ENCODE measurements at regions not wholly inside any gene's neighbourhood (a gene's known extent, or its start where the extent isn't known, plus 50 kb on each side); places are given as distances from the start of the nearest gene placed in this dataset.

DNA sequence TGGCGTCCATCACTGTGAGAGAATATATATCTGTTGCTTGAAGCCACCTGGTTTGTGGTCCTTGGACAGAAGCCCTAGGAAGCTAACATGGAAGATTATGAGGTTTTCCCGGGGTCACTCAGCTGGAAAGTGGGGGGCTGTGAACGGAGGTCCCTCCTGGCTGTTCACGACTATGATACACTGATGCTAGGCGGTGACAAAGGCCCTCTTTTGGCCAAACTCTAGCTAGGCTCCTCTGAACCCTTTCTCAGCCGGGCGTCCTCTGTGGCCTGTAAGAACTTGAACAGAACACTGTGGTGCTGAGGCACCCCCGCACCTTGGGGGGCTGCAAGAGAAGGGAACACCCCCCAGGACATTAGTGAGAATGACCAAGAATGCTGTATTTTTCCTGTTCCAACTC, 164.6 kb downstream of the TFCP2L1 start:
- DNase-seq: no peak

DNA sequence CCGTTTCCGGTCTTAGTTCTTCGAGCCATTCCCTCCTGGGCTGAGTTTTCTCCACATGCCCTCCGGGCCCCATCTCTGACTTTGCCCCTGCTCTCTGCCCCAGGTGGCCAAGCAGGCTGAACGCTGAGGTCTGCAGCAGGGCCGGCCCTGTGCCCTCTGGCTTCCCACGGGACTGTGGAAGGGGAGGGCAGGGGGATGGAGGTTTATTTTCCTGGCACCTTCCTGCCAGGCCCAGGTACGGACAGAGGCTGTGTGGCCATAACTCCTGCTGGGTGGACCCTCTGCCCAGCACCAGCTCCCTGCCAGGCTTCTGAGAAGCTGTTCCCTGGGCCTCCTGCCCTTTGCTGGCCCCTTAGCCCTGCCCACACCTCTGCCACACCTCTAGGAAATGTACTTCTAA, 164.0 kb downstream of the TFCP2L1 start:
- DNase-seq: no peak

DNA sequence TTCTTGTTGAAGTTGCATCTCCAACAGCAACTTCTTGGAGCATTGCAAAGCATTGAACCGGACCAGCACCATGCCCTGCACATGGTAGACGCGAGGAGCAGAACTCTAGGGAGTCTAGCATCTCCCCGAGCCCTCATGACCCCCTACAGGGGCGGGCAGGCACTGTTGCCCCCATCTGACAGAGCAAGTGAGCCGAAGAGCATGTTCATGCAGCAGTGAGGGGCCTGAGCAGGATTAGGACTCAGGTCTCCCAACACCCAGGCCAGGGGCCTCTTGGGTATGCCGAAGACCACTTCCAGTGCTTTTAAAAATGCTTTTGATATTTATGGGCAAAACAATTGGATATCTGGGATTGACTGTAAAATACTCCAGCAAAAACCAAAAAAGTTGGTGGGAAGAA, 163.3 kb downstream of the TFCP2L1 start:
- no peak for DNase-seq

DNA sequence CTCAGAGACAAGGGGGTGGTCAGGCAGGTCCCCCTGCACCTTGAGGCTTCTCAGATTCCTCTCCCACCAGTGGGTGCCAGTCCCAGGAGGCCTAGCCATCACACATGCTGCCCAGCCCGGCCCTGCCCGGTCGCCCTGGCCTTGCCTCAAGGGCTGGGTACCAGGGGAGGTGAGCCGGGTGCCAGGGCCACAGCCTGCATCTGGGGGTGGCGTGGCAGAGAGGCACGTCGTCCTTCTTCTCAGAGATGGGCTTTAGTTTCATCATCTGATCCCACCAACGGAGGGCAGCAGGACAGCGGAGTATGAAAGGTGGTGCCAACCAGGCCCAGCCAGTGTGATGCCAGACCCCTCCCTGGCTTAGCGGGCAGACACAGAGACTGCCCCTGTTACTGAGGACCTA, 161.7 kb downstream of the TFCP2L1 start:
- DNase-seq: no peak

DNA sequence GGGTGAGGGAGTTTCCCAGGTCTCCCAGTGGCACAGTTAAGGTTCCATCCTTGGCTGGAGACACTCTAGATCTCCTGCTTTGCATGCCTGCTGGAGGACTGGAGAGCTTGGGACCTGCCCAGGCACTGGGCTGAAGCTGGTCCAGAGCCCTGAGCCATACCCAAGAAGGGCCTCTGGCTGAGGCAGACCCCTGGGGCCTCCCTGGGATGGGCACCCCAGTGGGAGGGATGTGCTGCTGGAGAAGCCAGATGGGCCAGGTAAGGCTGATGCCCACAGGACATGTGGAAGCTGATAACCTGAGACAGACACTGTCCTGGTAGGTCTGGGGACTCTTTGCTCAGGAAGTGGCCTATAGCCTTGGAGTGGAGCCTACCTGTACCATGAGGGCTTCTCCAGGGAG, 160.7 kb downstream of the TFCP2L1 start:
- no peak for DNase-seq

DNA sequence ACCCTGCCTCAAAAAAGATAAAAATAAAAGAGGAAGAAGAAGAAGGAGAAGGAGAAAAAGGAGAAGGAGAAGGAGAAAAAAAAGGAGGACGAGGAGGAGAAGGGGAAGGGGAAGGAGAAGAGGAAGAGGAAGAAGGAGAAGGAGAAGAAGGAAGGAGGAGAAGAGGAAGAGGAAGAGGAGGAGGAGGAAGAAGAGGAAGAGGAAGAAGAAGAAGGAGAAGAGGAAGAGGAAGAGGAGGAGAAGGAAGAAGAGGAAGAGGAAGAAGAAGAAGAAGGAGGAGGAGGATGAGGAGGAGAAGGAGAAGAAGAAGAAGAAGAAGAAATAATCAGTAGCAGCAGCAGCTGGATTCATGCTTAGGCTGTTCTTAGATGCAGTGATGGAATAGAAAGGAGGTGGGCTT, 159.7 kb downstream of the TFCP2L1 start:
- DNase-seq: no peak

DNA sequence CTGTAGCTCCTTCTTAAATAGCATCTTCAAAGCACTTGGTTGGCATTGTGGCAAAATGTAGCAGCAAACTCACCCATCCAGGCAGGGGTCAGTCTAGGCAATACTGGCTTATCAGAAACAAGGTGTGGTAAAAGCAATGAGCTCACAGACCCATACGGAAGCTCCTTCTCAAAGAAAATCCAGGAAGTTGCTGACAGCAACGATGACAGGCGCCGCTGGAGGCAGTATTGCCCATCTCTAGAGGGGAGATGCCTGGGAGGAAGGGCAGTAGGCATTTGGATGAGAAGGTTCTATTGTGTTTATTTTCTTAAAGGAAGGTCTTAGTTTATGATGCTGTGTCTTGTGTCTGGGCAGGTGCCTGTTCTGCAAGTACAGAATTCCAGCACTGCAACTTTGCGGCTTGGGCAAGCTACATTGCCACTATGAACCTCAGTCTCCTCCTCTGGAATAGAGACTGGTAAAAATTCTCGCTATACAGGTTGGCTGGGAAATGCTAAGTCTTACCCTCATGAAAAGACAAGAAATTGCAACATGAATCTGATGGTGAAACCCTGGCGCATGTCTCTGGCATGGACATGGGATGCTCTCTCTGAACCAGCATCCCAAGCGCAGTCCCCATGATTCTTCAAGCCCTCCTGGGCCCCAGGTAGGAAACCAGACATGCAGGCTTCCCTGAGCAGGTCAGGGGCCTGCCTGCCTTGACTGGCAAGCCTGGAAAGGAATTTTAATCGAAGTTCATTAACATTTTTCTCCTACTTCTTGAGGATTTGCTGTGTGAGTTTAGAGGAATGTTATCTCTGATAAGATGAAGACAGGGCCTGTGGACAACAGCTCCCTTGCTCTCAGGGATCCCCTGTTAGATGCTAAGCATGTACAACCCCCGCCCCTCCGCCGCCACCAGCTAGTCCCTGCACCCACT, 156.0 kb downstream of the TFCP2L1 start:
- no peak for DNase-seq

DNA sequence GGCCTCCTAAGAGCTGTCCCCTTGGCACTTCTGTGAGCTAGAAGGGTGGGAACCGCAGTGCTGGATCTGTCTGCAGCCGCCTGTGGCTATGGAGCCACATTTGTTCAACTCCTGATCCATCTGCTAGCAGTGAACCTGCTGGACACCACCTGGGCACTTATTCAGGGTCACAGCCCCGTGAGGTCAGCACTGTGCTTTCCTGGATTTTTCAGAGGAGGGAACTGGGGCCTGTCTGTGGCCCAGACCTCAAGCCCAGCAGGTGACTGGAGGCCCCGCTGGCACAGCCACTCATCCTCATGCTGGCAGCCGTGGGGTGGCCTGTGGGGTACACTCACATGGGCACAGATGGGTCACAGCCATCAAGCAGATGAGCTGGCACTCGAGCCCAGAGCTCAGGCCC, 155.3 kb downstream of the TFCP2L1 start:
- DNase-seq: no peak

DNA sequence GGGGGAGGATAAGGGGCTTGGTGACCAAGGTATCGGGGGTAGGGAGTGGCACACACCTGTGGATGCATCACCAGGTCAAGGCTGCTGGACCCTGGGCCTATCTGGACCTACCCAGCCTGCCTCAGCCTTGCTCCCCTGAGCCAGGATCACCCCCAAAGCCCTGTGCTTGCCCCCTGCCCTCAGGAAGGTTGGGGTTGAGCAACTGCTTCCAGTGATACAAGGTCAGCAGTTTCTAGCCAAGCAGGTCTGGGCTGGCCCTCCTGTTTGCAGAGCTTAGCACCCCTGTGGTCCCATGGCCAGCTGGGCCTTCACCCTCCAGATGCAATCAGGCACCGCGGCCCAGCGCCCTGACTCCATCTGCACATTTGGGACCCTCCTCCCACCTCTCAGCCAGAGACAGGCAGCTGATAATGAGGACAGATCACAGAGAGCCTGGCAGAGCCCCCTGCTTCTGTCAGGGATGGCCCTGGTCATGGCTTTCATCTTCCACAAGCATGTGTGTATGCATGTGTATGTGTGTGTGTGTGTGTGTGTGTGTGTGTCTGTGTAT, 154.6 kb downstream of the TFCP2L1 start:
- no peak for DNase-seq

DNA sequence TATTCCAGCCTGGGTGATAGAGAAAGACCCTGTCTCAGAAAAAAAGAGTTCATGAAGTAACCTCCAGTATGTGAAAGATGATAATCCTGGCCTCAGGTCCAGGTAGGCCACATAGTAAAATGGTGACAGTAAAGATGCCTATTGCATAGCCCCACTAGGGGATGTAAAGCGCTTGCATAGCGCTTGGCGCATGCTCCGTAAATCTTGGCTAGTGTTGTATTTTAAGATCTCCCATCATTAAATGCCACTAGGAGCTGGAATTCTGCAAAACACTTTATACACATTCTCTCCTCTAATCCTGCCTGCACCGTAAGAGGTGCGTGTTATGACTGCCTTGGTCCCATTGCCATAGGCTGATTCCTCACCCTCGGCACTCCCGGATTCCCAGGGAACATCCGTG, 153.6 kb downstream of the TFCP2L1 start:
- DNase-seq: no peak

DNA sequence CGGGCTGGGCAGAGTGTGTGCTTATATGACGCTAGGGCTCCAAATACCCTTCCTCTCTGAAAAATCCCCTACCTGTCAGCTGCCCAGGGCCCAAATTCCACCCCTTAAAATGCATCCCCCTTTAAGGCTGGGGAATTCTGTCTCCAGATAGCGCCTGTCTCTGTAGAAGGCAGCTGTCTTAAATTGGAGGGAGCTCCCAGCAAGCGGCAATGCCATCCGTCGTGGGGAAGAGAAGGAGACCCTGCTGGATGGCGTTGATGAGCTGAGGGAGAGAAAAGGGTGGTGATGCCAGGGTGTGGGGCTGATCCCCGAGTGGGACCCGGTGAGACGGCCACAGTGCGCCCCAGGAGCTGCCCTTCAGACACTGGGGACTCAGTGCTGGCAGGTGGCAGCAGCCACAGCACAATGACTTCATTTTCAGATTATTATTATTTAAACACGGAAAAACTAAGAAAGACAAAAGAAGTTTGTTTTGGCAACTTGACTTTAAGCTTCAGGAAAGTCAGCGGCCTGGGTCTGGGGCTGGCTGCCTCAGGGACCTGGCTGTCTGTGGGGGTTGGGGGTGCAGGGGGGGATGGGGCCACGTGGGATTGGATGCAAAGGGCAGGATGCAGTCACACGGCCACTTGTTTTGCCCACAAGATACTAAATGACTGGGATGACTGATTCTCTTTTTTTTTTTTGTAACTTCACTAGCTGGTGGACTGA, 152.8 kb downstream of the TFCP2L1 start:
- no peak for DNase-seq

DNA sequence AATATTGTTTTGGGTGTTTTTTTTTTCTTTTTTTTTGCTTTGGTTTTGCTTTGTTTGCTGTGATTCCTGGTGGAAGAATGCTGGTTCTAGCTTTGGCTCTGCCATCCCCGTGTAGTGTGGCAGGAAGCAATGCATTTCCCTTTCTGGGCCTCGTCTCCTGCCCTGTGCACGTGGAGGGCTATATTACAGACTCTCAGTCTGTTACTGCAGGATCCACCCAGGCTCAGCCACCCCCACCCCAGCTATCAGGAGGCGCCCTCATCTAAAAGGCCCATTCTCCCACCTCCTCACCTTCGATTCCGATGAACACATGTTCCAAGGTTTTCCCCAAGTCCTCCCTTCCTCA, 152.3 kb downstream of the TFCP2L1 start:
- no peak for DNase-seq

DNA sequence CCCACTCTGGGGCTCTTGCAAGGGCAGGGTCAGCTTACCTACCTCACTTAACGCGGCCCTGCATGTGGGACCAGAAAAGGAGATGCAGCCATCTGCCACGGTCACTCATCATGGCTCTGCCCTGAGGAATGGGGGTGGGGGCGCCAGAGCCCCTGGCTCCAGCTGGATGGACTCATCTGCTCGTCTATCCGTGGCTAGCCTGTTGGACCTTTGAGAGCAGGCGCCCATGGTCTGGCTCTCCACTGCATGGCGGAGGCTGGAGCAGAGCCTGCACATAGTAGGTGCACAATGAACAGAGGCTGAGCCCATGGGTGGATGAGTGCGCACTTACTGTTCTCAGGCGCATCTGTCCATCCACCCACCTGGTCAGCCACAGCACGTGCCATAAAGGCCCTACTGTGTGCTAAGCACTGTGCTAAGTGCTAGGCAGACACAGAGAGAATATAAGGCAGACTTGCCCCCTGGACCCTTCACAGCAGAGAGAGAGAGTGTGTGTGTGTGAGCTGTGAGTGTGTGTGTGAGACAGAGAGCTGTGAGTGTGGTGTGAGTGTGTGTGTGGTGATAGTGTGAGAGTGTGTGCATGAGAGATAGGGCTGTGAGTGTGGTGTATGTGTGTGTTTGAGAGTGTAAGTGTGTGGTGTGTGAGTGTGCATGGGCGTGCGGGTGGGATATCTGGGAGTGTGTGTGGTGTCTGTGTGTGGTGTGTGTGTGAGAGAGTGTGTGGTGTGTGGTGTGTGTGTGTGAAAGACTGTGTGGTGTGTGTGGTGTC, 151.3 kb downstream of the TFCP2L1 start:
- no peak for DNase-seq

DNA sequence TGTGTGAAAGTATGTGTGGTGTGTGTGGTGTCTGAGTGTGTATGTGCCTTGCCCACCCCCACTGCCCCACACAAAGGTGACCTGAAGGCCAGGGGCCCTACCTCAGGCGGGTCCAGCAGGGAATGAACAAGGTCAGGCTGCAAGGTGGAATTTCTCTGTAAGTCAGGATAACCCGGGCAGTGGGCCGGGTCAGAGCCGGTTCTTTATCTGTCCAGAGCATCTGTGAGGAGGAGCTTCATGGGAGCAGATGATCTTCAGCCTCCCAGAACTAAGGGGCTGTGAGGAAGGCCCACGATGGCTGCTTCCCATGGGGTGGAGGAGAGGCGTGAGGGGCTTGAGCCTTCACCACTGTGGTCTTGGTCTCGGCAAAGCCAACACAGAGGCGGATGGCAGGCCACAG, 150.3 kb downstream of the TFCP2L1 start:
- no peak for DNase-seq

DNA sequence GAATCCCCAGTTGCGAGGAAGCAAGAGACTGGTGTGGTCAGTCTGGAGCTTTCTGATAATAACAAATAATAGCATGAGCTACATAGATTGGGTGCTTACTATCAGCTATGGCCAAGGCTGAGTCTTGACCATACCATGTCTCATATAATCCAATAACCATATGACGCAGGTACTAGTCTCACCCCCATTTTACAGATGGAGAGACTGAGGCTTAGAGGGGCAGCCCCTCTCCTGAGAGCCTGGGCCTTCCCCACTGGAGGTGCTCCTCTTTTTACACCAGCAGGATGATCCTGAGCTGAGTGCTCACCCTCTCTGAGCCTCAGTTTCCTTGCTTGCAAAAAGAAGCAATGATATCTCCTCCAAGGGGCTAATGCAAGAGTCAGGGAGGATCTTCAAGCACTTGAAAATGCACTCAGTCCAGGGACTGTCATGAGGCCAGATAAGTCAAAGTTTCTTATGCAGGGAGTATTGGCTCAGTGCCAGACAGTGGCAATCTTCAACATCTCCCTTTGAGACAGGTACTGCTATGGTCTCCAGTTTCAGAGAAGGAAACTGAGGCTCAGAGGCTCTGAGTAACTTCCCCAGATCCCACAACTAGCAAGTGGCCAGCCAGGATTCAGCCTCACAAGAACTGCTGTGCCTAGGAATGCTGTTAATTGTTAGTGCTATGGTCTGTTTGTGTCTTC, 149.7 kb downstream of the TFCP2L1 start:
- no peak for DNase-seq

DNA sequence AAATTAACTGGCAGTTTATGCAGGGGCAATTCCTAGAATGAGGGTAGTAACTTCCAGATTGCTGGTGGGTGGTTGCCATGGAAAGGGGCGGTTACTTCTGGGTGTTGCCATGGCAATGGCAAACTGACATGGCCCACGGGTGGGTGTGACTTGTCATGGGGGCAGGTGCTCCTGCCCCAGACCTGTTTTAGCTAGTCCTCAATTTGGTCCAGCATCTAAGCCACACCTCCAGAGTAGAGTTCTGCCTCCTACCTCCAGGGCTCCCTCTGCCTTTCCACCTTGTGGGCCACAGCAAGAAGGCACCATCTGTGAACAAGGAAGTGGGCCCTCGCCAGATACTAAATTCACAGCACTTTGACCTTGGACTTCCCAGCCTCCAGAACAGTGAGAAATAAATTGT, 148.7 kb downstream of the TFCP2L1 start:
- DNase-seq: no peak

DNA sequence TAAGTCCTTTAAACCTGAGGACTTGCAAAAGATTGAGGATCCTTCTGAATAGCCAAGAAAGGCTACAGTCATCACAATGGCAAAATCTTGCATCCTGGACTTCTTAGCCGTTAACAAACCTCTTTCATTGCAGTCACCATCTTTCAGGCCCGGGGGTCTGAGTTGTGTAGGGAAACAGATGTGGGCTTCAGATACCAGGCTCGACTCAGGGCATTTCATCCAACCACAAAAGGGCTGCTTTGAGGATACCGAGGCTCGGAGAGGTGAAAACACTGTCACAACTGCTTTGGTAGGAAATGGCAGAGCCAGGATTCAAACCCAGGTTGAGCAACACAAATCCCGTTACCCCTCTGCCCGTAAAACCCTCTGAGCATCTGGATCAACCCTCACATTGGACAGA, 147.4 kb downstream of the TFCP2L1 start:
- DNase-seq: no peak

DNA sequence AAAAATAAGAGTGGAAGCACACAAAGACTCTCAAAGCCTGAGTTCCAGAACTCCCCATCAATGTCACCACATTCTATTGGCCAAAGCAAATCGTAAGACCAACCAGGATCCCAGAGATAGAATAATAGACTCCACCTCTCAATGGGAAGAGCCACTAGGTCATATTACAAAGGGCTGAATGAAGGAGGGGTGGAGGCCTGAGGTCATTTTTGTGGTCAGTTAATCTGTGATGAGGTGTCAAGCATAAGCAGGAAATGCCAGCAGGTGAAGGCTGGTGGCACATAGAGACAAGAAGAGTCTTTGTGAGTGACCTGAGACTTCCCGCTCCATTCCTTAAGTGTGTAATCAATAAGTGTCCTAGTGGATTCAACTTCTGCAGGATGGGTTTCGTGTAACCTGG, 144.3 kb downstream of the TFCP2L1 start:
- no peak for DNase-seq

DNA sequence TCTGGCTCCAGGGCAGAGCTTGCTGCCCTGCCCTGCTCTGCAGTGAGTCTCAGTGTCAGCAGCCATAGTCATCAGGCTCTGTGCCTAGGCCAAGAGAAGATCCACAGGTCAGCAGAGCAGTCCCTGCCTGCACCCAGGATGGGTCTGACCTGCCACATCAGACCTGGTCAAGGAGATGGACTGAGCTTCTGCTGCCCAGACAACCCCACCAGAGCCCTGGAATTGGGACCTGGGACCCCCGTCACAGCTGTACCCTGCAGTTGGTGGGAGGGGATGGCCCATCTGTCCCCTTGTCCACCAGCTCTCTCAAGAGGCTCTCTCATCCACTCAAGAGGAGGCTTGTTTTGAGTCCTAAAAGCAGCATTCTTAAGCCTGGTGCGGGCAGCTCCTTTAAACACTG, 142.6 kb downstream of the TFCP2L1 start:
- DNase-seq: no peak

DNA sequence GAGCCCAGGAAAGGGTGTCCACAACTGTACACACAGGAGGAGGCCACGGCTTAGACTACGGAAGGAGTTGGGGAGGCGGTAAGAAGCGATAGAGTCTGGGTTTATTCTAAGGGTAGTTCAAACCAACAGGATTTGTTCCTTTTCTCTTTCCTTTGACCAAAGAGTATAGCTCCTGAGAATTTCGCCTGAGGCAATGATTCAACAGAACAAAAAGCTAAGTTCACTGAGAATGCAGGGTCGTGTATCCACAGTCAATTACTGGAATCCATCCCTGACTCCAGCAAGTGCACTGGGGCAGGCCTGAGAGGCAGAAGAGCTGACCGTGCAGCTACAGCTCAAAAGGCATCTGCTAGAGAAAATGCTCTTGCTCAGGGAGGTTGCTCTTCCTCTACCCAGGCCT, 140.9 kb downstream of the TFCP2L1 start:
- no peak for DNase-seq

DNA sequence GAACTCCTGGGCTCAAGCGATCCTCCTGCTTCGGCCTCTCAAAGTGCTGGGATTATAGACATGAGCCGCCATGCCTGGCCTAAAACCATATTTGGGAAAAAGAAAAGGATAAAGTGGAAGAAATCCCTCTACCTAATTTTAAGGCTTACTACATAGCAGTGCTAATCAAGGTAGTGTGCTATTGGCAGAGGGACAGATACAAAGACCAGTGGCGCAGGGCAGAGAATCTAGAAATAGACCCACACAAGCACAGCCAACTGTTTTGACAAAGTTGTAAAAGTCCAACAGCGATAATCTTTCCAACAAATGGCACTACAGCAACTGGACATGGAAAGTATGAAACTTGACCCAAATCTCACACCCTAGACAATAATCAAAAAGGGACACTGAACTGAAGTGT, 138.4 kb downstream of the TFCP2L1 start:
- no peak for DNase-seq

DNA sequence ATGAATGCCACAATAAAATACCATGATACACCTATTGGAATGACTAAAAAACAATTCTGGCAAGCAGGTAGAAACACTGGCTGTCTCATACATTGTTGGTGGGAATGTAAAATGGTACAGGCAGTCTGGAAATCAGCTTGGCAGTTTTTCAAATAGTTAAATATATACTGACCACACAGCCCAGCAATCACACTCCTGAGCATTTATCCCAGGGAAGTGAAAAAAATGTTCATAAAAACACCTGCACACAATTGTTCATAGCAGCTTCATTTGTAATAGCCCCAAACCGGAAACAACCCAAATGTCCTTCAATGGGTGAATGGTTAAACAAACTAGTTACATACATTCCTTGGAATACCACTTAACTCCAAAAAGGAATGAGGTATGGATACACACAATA, 137.2 kb downstream of the TFCP2L1 start:
- no peak for DNase-seq

DNA sequence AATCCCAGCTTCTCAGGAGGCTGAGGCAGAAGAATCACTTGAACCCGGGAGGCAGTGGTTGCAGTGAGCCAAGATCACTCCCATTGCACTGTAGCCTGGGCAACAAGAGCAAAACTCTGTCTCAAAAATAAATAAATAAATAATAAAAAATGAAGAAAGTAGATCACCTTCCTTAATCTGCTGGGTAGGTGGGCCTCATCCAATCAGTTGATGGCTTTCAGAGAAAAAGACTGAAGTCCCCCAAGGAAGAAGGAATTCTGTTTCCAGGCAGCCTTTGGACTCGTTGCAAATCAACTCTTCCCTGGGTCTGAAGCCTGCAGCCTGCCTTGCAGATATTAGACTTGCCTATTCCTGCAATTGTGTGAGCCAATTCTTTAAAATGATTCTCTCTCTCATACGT, 136.5 kb downstream of the TFCP2L1 start:
- no peak for DNase-seq

Measured in NCI-H1048 (cell line).